ENCODE measurements at regions not wholly inside any gene's neighbourhood (a gene's known extent, or its start where the extent isn't known, plus 50 kb on each side); places are given as distances from the start of the nearest gene placed in this dataset.
A peak's percentile ranks its signal among the peaks of the same experiment; 100 is the strongest.

- no peak for TF ChIP-seq CTCF (IDR thresholded peaks at IDR 0.05)
- no peak for TF ChIP-seq EP300 (IDR thresholded peaks at IDR 0.05)
- no peak for TF ChIP-seq POLR2AphosphoS5 (IDR thresholded peaks at IDR 0.05)
- TF ChIP-seq POLR2A (IDR thresholded peaks at IDR 0.05) = no peak
- peaks cover 2% of the 10 kb centered on the region for H3K4me1 ChIP-seq
- DNase-seq (ENCODE audit: low spot score in 2 of 2) = no peak
- no peaks in the 10 kb centered on the region for H3K36me3 ChIP-seq
- H3K9me3 ChIP-seq = no peaks in the 10 kb centered on the region
- H3K27ac ChIP-seq = no peak overlapping the region
- 100% methylated on average over 3 of the region's 3 CpGs for WGBS
- H3K27me3 ChIP-seq = no peaks in the 10 kb centered on the region
- H3K4me3 ChIP-seq = no peak overlapping the region
Observed at GRCh38 chr2:62432407-62432806, 73.6 kb downstream of the TMEM17 start.

- H3K27ac ChIP-seq = no peak overlapping the region
- H3K27me3 ChIP-seq = no peaks in the 10 kb centered on the region
- no peaks in the 10 kb centered on the region for H3K36me3 ChIP-seq
- 69% methylated on average over 3 of the region's 3 CpGs for WGBS
- peak in 1 of 2 donors; percentile 52 for DNase-seq (ENCODE audit: low spot score in 2 of 2)
- H3K9me3 ChIP-seq = no peaks in the 10 kb centered on the region
- peaks cover 9% of the 10 kb centered on the region for H3K4me1 ChIP-seq
- no peak for TF ChIP-seq POLR2A (IDR thresholded peaks at IDR 0.05)
- no peak for TF ChIP-seq CTCF (IDR thresholded peaks at IDR 0.05)
- no peak for TF ChIP-seq POLR2AphosphoS5 (IDR thresholded peaks at IDR 0.05)
- TF ChIP-seq EP300 (IDR thresholded peaks at IDR 0.05) = no peak
- no peak overlapping the region for H3K4me3 ChIP-seq
Observed at GRCh38 chr2:62431512-62431911, 74.5 kb downstream of the TMEM17 start.

- Histone ChIP-seq H3K4me1 (peaks cover 22% of the 10 kb centered on the region), H3K36me3 (no peaks in the 10 kb centered on the region), H3K27ac (no peak overlapping the region), H3K4me3 (no peak overlapping the region), H3K9me3 (no peaks in the 10 kb centered on the region), H3K27me3 (no peaks in the 10 kb centered on the region)
- TF ChIP-seq POLR2A (IDR thresholded peaks at IDR 0.05) (no peak), POLR2AphosphoS5 (IDR thresholded peaks at IDR 0.05) (no peak), EP300 (IDR thresholded peaks at IDR 0.05) (no peak), CTCF (IDR thresholded peaks at IDR 0.05) (no peak)
- no peak for DNase-seq (ENCODE audit: low spot score in 2 of 2)
Observed at GRCh38 chr2:62430146-62430545, 75.8 kb downstream of the TMEM17 start.

GRCh38 chr2:62427146-62427545 is 78.8 kb downstream of the TMEM17 start:
- TF ChIP-seq CTCF (IDR thresholded peaks at IDR 0.05) (no peak), POLR2AphosphoS5 (IDR thresholded peaks at IDR 0.05) (no peak), POLR2A (IDR thresholded peaks at IDR 0.05) (no peak), EP300 (IDR thresholded peaks at IDR 0.05) (no peak)
- Histone ChIP-seq H3K9me3 (no peaks in the 10 kb centered on the region), H3K36me3 (no peaks in the 10 kb centered on the region), H3K4me3 (no peak overlapping the region), H3K27ac (no peak overlapping the region), H3K4me1 (peaks cover 38% of the 10 kb centered on the region), H3K27me3 (no peaks in the 10 kb centered on the region)
- DNase-seq (ENCODE audit: low spot score in 2 of 2) = peak in 1 of 2 donors; percentile 24
- 91% methylated on average over 9 of the region's 9 CpGs for WGBS

- no peak for TF ChIP-seq CTCF (IDR thresholded peaks at IDR 0.05)
- no peak for TF ChIP-seq EP300 (IDR thresholded peaks at IDR 0.05)
- no peak for TF ChIP-seq POLR2A (IDR thresholded peaks at IDR 0.05)
- TF ChIP-seq POLR2AphosphoS5 (IDR thresholded peaks at IDR 0.05) = no peak
- Histone ChIP-seq H3K4me3 (no peak overlapping the region), H3K4me1 (peaks cover 38% of the 10 kb centered on the region), H3K9me3 (no peaks in the 10 kb centered on the region), H3K36me3 (no peaks in the 10 kb centered on the region), H3K27me3 (no peaks in the 10 kb centered on the region), H3K27ac (peak overlapping the region; percentile 68)
- 84% methylated on average over 10 of the region's 17 CpGs for WGBS
- DNase-seq (ENCODE audit: low spot score in 2 of 2) = peak in 1 of 2 donors; percentile 43
Observed at GRCh38 chr2:62426154-62426912, 79.7 kb downstream of the TMEM17 start.
